ENCODE measurements at regions not wholly inside any gene's neighbourhood (a gene's known extent, or its start where the extent isn't known, plus 50 kb on each side); places are given as distances from the start of the nearest gene placed in this dataset.

GRCh38 chr4:81609844-81610243 is 138.1 kb upstream of the RASGEF1B start:
- intact Hi-C loops (cut with micrococcal nuclease; ENCODE audit: unreplicated experiment) (no loop called here), in situ Hi-C loops (cut with HindIII; ENCODE audit: low pct_unique_long_range_greater_than_20kb, low sequenced_read_pairs) (no loop called here)
- Histone ChIP-seq H3K9me3 (ENCODE audit: control insufficient read depth, insufficient read depth, low read depth, low read length) (no peaks in the 10 kb centered on the region), H3K27ac (ENCODE audit: low read length) (no peak overlapping the region), H3K36me3 (ENCODE audit: control insufficient read depth, insufficient read depth, low read length) (no peaks in the 10 kb centered on the region), H3K4me3 (ENCODE audit: low read depth in 2 of 2, low read length in 2 of 2) (no peak overlapping the region), H3K4me1 (ENCODE audit: control insufficient read depth, insufficient read depth, low read length) (no peaks in the 10 kb centered on the region), H3K27me3 (ENCODE audit: control insufficient read depth, insufficient read depth, low read length) (no peaks in the 10 kb centered on the region)
- BruUV-seq (replicated peaks), result no TSS peak
- POLR2A ChIA-PET, result no interaction called here
- TF ChIP-seq CTCF (IDR thresholded peaks at IDR 0.05) (no peak), TCF7L2 (IDR thresholded peaks at IDR 0.05; ENCODE audit: low read depth, low read length) (no peak), SIN3A (IDR thresholded peaks at IDR 0.05; ENCODE audit: borderline replicate concordance, insufficient read depth, low read depth, low read length) (no peak), REST (IDR thresholded peaks at IDR 0.05; ENCODE audit: insufficient read depth in 1 of 2, low read depth in 2 of 2, low read length in 1 of 2) (no peak), POLR2AphosphoS5 (IDR thresholded peaks at IDR 0.05; ENCODE audit: low read depth, low read length) (no peak)
- DNase-seq (ENCODE audit: low read depth, low spot score) (no peak), ATAC-seq (no peak)
- CTCF ChIA-PET, result no interaction called here

GRCh38 chr4:81607950-81608349 is 136.2 kb upstream of the RASGEF1B start:
- H3K4me3 ChIP-seq (ENCODE audit: low read depth in 2 of 2, low read length in 2 of 2), result no peak overlapping the region
- ChIA-PET POLR2A (no interaction called here), CTCF (no interaction called here)
- H3K36me3 ChIP-seq (ENCODE audit: control insufficient read depth, insufficient read depth, low read length), result no peaks in the 10 kb centered on the region
- no peak for TF ChIP-seq SIN3A (IDR thresholded peaks at IDR 0.05; ENCODE audit: borderline replicate concordance, insufficient read depth, low read depth, low read length)
- no peak for TF ChIP-seq CTCF (IDR thresholded peaks at IDR 0.05)
- TF ChIP-seq TCF7L2 (IDR thresholded peaks at IDR 0.05; ENCODE audit: low read depth, low read length), result no peak
- no peak for TF ChIP-seq POLR2AphosphoS5 (IDR thresholded peaks at IDR 0.05; ENCODE audit: low read depth, low read length)
- no peak for TF ChIP-seq REST (IDR thresholded peaks at IDR 0.05; ENCODE audit: insufficient read depth in 1 of 2, low read depth in 2 of 2, low read length in 1 of 2)
- intact Hi-C loops (cut with micrococcal nuclease; ENCODE audit: unreplicated experiment), result no loop called here
- no peaks in the 10 kb centered on the region for H3K9me3 ChIP-seq (ENCODE audit: control insufficient read depth, insufficient read depth, low read depth, low read length)
- in situ Hi-C loops (cut with HindIII; ENCODE audit: low pct_unique_long_range_greater_than_20kb, low sequenced_read_pairs), result no loop called here
- no peak overlapping the region for H3K27ac ChIP-seq (ENCODE audit: low read length)
- BruUV-seq (replicated peaks), result no TSS peak
- DNase-seq (ENCODE audit: low read depth, low spot score) (no peak), ATAC-seq (no peak)
- no peaks in the 10 kb centered on the region for H3K27me3 ChIP-seq (ENCODE audit: control insufficient read depth, insufficient read depth, low read length)
- no peaks in the 10 kb centered on the region for H3K4me1 ChIP-seq (ENCODE audit: control insufficient read depth, insufficient read depth, low read length)

Measured in Panc1 (cell line).